ENCODE measurements at regions not wholly inside any gene's neighbourhood (a gene's known extent, or its start where the extent isn't known, plus 50 kb on each side); places are given as distances from the start of the nearest gene placed in this dataset.
"Not testable (repeated sequence)": the region's sequence is repeated elsewhere in the genome, so short reads cannot be mapped to it uniquely, and the experiment has no call there.

GRCh38 chr5:7306556-7306955 is 89.4 kb upstream of the ADCY2 start:
- DNase-seq (ENCODE audit: low read depth in 1 of 2, low spot score in 2 of 2); H3K9ac ChIP-seq (replicated peaks in 1 of 4; ENCODE audit: extremely low read depth in 1 of 4, low read depth in 3 of 4, low read length in 3 of 4); H2AFZ ChIP-seq (ENCODE audit: low read length); H2AK5ac ChIP-seq (ENCODE audit: low read depth, low read length); CTCF ChIA-PET (ENCODE audit: partially characterized antibody); H3K9me3 ChIP-seq (ENCODE audit: insufficient read depth in 2 of 2, low read depth in 1 of 2, low read length in 1 of 2); H4K8ac ChIP-seq (ENCODE audit: extremely low read depth, insufficient read depth, low read length); H3K4ac ChIP-seq (replicated peaks; ENCODE audit: insufficient read length, low read depth, low read length); H2BK20ac ChIP-seq (ENCODE audit: low read length); H3K36me3 ChIP-seq (ENCODE audit: control insufficient read depth in 2 of 4, insufficient read depth in 4 of 4, low read length in 3 of 4); H2BK5ac ChIP-seq (ENCODE audit: low read depth, low read length); H2BK120ac ChIP-seq (replicated peaks; ENCODE audit: low read depth, low read length); H2BK12ac ChIP-seq (ENCODE audit: low read depth, low read length); H3K79me2 ChIP-seq (ENCODE audit: control insufficient read depth in 1 of 2, insufficient read depth in 2 of 2, low read length in 2 of 2); H3K56ac ChIP-seq (replicated peaks; ENCODE audit: insufficient read length, low read depth, low read length); H3K4me3 ChIP-seq (ENCODE audit: extremely low read depth in 1 of 4, insufficient read depth in 2 of 4, low read depth in 3 of 4, low read length in 4 of 4); H4K91ac ChIP-seq (replicated peaks; ENCODE audit: insufficient read length, low read length); H2BK15ac ChIP-seq (ENCODE audit: low read length); H3K14ac ChIP-seq (ENCODE audit: insufficient read length); H3K23me2 ChIP-seq (ENCODE audit: low read depth, low read length); POLR2A ChIA-PET (ENCODE audit: partially characterized antibody); H3K4me1 ChIP-seq (replicated peaks in 1 of 4; ENCODE audit: control insufficient read depth in 3 of 4, insufficient read depth in 4 of 4, low read length in 3 of 4); H3K27me3 ChIP-seq (replicated peaks in 1 of 4; ENCODE audit: control insufficient read depth in 3 of 4, extremely low read depth in 1 of 4, insufficient read depth in 3 of 4, low read length in 3 of 4); H3K18ac ChIP-seq (ENCODE audit: extremely low read depth, low read length); H4K20me1 ChIP-seq (replicated peaks in 1 of 2; ENCODE audit: control insufficient read depth in 1 of 2, insufficient read depth in 2 of 2, low read length in 2 of 2); FAIRE-seq; H4K5ac ChIP-seq (ENCODE audit: insufficient read length, low read depth, low read length); H3K27ac ChIP-seq (ENCODE audit: low read depth, low read length); H3K23ac ChIP-seq (ENCODE audit: insufficient read length); H3K4me2 ChIP-seq (ENCODE audit: insufficient read depth in 1 of 2, low read depth in 2 of 2, low read length in 2 of 2); H3K79me1 ChIP-seq (ENCODE audit: low read depth, low read length): not testable (repeated sequence)
- 0 out of 2 replicates have a peak, but pooled peaks have one; percentile 13 for TF ChIP-seq CREB1 (IDR thresholded peaks at IDR 0.05)
- 94% methylated on average over 8 of the region's 10 CpGs; no CpG with 5 or more reads in 1 of the 2 experiments for WGBS, 2 experiments (ENCODE audit: extremely low coverage in 1 of 2, insufficient coverage in 1 of 2, insufficient read length in 1 of 2, insufficient replicate concordance in 2 of 2, low coverage in 1 of 2, low lambda C conversion rate in 2 of 2, missing lambda C conversion rate in 1 of 2)

- H3K36me3 ChIP-seq (ENCODE audit: control insufficient read depth in 2 of 4, insufficient read depth in 4 of 4, low read length in 3 of 4); H3K14ac ChIP-seq (ENCODE audit: insufficient read length); H3K9ac ChIP-seq (replicated peaks in 1 of 4; ENCODE audit: extremely low read depth in 1 of 4, low read depth in 3 of 4, low read length in 3 of 4); H2AFZ ChIP-seq (ENCODE audit: low read length); DNase-seq (ENCODE audit: low read depth in 1 of 2, low spot score in 2 of 2); POLR2A ChIA-PET (ENCODE audit: partially characterized antibody); H3K27ac ChIP-seq (ENCODE audit: low read depth, low read length); H4K8ac ChIP-seq (ENCODE audit: extremely low read depth, insufficient read depth, low read length); CTCF ChIA-PET (ENCODE audit: partially characterized antibody); H4K20me1 ChIP-seq (replicated peaks in 1 of 2; ENCODE audit: control insufficient read depth in 1 of 2, insufficient read depth in 2 of 2, low read length in 2 of 2); H3K56ac ChIP-seq (replicated peaks; ENCODE audit: insufficient read length, low read depth, low read length); H2AK5ac ChIP-seq (ENCODE audit: low read depth, low read length); FAIRE-seq; H3K79me2 ChIP-seq (ENCODE audit: control insufficient read depth in 1 of 2, insufficient read depth in 2 of 2, low read length in 2 of 2); H2BK20ac ChIP-seq (ENCODE audit: low read length); H3K9me3 ChIP-seq (ENCODE audit: insufficient read depth in 2 of 2, low read depth in 1 of 2, low read length in 1 of 2); H3K79me1 ChIP-seq (ENCODE audit: low read depth, low read length); H3K4ac ChIP-seq (replicated peaks; ENCODE audit: insufficient read length, low read depth, low read length); H3K4me2 ChIP-seq (ENCODE audit: insufficient read depth in 1 of 2, low read depth in 2 of 2, low read length in 2 of 2); H3K4me3 ChIP-seq (ENCODE audit: extremely low read depth in 1 of 4, insufficient read depth in 2 of 4, low read depth in 3 of 4, low read length in 4 of 4); H2BK12ac ChIP-seq (ENCODE audit: low read depth, low read length); H2BK15ac ChIP-seq (ENCODE audit: low read length); H3K4me1 ChIP-seq (replicated peaks in 1 of 4; ENCODE audit: control insufficient read depth in 3 of 4, insufficient read depth in 4 of 4, low read length in 3 of 4); H4K91ac ChIP-seq (replicated peaks; ENCODE audit: insufficient read length, low read length); H3K18ac ChIP-seq (ENCODE audit: extremely low read depth, low read length); H4K5ac ChIP-seq (ENCODE audit: insufficient read length, low read depth, low read length); H2BK5ac ChIP-seq (ENCODE audit: low read depth, low read length); H3K23me2 ChIP-seq (ENCODE audit: low read depth, low read length); H3K27me3 ChIP-seq (replicated peaks in 1 of 4; ENCODE audit: control insufficient read depth in 3 of 4, extremely low read depth in 1 of 4, insufficient read depth in 3 of 4, low read length in 3 of 4); H2BK120ac ChIP-seq (replicated peaks; ENCODE audit: low read depth, low read length); H3K23ac ChIP-seq (ENCODE audit: insufficient read length): not testable (repeated sequence)
- WGBS, 2 experiments (ENCODE audit: extremely low coverage in 1 of 2, insufficient coverage in 1 of 2, insufficient read length in 1 of 2, insufficient replicate concordance in 2 of 2, low coverage in 1 of 2, low lambda C conversion rate in 2 of 2, missing lambda C conversion rate in 1 of 2), result 89% methylated on average over 6 of the region's 6 CpGs; no CpG with 5 or more reads in 1 of the 2 experiments
These were observed 88.2 kb upstream of the ADCY2 start for GRCh38 chr5:7307709-7308108.

Measured in H1 (cell line).